Effector CD8-positive, alpha-beta T cell (primary cell): ENCODE measurements at regions not wholly inside any gene's neighbourhood (a gene's known extent, or its start where the extent isn't known, plus 50 kb on each side); places are given as distances from the start of the nearest gene placed in this dataset.

ENCODE experiments used
- DNase-seq: peaks from one replicate; lab custom pipeline; 2025; lab: John Stamatoyannopoulos, UW

DNA sequence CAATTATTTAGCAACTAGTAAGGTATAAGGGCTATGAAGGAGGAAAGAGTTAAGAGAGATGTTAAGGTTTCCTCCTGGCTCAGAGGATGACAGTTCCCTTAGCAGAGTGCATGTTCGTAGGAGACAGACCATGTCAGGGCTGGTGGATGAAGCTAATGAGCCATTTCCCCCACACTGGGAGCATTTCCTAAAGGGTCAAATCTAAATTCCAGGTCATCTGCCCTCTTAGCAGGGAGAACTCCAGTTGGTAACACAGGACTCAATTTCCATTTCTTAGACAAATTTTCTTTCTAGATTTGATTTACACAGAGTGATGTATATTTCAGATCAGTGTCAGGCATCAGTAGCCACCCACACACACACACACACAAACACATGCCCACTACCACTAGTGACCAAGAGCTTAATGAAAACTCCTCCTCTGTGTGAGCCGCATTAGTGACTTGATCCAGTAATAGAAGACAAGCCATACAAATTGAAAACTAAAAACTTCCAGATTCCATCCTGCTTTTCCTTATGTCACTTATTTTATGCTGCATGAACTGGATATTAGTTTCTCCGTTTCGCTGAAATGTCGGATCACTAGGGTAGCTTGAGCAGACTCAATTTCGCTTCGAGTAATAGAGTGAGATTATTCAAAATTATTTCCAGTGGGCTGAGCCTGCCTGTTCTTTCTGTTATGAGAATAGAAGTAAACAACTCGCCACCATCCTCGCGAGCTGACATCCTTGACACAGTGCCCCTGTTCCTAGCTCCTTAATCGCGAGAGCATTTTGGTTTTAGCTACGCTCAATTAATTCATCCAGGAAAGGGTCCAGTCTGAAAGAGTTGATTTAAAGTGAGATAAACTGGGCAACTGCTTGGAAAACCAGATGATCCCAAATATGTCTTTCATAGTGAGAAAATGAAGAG, 582.6 kb downstream of the SOX6 start:
- DNase-seq, result no peak

DNA sequence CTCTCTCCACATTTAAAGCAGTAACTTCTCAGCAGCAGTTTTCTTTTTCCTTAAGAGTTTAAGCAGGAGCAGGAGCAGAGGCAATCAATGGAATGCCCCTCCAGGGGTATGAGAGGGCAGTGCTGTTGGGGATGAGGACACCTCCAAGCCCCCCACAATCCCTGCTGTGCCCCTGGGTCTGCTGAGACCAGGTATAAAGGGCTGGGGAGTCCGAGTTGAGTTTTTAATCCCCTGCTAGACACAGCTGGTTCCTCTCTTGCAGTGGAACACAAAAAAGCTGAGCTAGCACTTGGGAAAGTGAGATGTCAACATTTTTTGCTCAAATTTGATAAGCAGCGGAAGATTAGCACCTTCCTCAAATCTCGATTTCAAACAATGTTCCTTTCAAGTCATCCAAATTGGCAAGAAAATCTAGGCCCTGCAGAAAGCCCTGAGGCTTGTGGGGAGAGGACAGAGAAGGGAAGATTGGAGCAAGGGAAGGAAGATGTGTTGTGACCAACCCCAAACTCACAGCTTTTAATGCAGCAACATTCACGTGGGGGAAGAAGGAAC, 581.9 kb downstream of the SOX6 start:
- no peak for DNase-seq

DNA sequence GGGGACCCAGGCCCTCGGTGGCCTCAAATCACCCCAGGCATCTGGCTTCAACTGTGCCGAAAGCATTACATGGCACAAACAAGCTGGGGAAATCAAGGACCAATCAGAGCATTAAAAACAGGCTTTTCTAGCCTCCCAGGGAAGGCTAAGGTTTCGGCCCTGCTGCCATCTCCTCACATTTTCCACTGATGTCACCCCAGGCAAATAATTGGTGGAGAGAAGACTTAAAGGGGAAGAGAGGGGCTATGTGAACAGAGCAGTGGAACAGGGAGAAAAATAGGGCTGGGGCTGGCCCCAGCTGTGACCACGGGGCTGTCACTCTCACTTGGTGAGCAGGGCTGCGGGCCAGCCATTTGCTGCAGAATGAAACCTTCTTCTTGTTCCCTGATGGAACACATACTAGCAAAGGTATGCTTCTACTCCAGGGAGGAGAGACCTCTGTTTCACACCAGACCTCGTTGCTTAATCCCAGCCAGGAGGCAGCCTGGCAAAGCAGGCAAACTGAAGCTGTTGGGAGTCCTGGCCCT, 581.3 kb downstream of the SOX6 start:
- no peak for DNase-seq

DNA sequence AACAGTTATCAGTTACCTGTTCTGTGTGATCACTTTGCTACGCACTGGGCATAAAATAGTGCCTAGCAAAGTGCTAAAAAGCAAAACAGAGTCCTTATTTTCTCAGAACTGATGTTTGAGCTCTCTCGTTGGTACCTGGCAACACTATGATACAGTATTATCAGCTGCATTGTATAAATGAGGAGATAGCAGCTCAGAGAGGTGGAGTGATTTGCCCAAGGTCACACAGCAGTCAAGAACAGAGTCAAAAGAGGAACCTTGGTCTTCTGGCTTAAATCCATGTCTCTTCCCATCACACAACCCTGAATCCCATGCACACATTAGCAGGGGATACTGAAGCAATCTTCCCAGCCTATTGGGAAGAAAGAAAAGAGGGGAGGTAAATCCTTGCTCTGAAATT, 580.5 kb downstream of the SOX6 start:
- no peak for DNase-seq

DNA sequence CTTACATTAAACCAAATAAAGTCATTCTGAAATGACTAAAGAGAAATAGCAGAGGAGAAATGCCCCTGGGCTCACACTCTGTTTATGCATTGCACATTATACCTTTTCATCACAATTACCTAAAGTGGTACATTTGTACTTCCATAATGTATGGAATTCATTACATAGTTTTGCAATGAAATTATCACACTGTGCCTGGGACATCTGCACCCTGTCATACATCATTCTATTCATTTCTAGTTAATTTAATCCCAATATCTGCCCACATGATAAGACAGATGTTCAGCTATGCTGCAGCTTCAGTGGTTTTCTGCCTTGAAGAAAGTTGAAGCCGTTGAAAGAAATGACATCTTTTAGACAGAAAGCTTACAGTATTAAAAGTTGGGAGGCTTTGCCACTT, 580.0 kb downstream of the SOX6 start:
- DNase-seq, result no peak

DNA sequence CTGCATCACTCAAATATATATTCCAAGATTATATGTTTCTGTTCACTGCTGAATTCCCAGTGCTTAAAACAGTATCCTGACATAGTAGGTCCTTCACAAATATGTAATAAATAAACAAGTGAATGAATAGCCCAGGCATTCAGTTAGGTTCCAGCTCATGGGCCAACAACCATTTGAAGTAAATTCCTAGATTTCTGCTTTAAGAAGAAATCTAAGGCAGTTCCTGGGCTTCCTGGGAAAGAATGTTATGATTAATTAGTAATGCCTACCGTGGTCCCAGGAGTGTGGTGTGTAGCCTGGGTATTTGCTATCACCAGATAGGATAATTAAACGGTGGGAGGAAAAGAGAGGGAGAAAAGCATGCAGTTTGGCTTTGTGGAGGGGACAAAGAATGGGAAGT, 576.8 kb downstream of the SOX6 start:
- DNase-seq, result no peak

DNA sequence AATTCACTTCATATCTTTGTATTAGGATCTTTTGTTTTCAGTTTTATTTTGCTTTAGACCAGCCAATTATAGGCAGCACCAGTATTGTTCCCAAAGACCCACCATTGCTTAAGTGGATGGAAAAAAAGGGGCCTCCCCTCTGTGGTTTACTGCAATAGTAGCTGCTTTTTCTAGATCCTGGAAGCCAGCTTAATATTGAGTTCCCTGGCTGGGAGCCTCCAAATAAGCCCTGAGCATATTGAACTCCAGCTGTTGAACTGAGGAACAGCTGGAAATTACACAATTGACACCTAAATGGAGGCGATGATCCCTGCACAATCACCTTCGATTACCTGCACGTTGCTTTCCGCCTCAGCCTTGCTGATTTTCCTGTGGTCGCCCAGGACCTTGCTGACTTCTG, 576.0 kb downstream of the SOX6 start:
- no peak for DNase-seq

DNA sequence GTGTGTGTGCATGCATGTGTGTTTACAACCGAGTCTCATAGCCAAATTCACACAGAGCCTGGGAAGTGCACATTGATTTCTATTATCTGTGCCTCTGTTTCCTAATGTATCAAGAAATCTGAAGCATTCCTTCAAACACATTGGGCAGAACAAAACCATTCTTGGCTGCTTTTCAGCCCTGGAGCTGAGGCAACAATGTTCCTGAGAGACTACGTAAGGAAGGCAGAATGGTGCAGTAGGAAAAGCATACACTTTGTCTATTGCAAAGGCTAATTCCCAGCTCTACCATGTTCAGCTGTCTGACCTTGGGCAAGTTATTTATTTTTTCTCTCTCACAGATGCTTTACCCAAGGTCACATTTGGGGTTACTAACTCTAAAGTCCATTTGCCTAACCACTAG, 575.5 kb downstream of the SOX6 start:
- DNase-seq, result no peak

DNA sequence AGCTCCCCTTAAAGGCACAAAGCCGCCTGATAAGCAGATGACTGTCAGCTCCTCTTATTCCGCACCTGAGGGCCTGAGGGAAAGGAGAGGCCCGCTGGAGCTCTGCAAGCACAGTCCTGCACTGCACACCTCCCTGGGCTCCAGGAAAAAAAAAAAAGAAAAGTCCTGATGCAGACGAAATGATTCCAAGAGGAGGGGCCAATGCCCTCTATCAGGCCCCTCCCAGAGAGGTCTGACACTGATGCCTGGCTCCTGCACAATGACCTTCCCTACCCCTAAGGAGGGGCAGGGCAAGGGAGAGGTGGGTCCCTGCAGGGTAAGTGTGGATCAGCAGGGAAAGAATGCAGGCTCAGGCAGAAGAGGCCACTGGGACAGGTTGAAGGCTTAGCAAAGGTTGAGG, 572.7 kb downstream of the SOX6 start:
- no peak for DNase-seq

DNA sequence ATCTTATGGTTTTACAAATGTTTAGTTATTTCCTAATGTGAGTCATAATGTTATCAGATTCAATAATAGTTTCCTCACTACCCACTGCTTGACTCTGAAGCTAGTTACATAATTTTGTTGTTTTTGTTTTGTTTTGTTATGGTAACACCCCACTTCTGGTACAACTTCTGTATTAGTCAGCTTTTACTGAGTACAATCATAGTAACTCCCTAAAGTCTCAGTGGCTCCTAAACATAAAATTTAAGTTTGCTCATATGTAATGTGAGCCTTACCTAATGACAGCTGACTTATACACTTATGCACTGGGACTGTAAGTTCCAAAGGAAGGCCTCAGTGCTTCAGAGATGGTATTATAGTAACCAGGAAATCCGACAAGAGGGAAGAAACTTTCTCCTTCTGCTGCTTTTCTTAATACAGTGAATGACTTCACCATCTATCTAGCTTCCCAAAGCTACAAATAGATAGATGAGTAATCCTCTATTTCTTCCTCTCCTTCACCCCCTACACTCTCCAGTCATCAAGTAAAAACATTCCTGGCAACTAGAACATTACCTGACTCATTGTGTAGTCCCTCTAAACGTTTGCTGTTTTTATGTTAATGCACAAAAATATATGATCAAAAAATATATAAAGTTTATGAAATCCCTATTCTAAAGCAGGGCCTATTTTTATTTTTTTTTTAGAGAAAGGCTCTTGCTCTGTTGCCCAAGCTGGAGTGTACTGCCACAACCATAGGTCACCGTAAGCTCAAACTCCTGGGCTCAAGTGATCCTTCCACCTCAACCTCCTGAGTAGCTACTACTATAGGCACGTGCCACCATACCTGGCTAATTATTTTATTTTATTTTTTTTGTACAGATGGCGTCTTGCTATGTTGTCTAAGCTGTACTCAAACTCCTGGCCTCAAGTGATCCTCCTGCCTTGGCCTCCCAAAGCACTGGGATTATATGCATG, 563.0 kb downstream of the SOX6 start:
- no peak for DNase-seq

DNA sequence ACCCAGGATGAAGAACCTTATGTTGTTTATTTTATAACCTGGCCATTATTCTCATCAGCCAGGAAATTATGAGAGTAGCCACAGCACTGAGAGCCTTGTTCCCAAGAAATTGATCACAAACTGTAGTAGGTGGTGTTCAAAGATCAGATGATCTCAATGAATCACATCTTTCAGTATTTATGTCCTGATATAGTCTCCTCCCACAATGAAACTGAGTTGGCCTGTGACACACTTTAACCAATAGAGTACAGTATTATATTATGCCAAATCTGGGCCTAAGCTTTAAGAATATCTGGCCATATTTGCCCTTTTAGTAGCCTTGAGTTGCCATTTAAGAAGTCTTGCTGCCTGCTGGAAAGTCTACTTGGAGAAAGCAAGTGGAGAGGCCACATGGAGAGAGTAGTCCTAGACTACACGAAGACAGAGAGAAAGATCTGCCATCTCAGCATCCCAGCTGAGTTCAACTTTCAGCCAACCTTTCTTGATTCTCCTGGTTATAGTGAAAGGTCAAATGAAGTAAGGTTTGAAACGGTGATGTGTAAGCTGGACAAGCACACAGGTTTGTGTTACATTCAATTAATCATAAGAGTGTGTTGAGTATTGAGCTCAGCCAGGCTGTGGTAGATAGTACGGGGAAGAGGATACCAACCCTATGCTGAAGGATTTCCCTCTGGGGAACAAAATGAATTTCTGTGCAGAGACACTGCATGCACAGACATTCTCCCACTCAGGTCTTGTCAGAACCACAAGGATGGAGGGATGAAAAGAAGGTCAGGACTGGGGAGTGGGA, 561.8 kb downstream of the SOX6 start:
- DNase-seq, result no peak

DNA sequence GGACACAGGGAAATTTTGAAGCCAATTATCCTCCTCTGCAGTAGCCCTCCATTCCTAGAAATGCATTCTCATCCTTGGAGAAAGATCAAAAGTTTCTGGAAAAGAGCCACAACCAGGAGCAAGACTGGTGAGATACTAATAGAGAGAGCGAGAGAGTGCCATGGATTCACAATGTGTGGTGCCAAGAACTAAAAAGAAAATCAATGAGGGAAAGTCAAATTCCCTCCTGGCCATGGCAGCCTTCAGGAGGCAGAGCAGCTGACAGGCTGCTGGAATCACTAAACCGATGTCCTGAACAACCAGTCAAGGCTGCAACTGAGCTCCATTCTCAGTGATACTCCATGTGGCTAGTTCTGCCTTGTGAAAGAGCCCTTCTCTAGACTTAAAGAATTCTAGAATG, 561.0 kb downstream of the SOX6 start:
- no peak for DNase-seq

DNA sequence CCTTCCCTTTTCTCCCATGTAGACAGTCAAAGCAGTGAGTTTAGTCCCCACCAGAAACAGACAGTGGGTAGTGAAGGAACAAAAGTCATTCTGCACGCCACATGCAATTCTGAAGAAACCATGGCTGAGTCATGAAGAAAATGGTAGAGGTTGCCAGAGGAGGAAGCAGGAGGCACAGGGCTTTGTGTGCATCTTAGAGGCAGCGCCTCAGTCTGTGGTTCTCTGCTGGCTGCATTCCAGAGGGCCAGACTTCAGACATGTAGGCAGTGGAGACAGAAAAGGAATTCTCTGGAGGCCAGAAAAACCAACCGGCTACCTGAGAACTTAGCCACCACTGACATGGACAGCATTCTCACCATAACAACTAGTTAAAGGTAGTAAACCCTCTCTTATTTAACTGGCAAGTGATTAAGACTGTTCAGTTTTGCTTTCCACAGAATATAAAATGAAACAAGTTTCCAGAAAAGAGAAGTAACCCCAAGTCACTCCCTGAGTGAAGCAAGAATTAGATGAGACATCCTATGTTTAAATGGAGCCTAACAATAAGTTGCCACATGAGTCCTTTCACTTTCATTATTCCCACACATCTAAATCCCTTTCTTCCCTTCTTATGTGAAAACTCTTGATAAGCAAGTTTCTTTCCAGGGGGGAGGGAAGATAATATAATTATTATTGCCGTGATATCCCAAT, 556.1 kb downstream of the SOX6 start:
- DNase-seq, result no peak

DNA sequence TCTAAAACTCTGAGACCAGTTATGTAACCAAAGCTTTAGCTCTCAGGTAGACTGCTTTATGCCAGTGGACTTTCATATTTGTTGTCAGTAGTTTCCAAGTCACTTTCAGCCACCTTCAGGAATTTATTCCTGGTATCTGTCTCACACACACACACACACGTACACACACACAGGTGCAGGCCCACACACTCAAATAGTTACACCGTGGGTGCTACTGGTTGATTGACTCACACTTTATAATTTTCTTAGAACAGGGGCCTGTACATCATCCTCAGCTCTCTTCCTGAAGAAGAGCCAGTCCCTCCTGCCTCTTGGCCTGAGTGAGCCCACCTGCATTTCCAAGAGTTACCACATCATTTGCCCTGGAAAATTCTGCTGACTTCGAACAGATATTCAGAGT, 555.2 kb downstream of the SOX6 start:
- no peak for DNase-seq

DNA sequence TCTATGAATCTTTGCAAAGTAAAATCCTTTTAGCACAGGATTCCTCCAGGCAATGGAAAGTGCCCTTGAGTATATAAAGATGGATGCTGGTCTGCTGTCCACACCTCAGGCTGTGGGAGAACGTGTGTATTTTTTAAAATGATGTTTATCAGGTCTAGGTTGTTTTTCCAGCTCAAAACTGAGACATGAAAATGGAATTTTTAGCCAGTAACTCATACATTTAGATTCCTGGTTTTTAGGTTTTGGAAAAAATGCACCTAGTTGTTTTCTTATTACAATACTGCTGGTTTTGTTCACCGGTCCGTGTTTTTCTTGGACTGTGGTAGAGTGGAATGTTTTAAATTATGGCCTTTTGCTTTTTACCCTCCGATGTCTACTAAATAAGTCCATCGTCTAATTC, 554.7 kb downstream of the SOX6 start:
- no peak for DNase-seq

DNA sequence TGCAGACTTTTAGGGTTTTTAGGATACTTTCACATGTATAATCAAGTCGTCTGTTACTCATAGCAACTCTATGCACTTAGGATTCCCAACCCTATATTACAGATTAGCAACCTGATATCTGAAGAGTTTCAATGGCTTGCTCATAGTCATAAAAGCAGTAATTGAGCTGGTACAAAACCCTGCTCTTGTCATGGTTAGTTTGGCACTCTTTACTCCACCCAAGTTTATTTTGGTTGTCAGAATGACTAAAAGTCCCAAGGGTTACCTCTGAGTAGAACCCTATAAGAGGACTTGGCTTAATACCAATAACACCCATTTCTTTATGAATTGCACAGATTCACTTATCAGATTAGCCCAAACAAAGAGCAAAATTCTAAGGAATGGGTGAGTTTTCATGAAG, 550.6 kb downstream of the SOX6 start:
- no peak for DNase-seq

DNA sequence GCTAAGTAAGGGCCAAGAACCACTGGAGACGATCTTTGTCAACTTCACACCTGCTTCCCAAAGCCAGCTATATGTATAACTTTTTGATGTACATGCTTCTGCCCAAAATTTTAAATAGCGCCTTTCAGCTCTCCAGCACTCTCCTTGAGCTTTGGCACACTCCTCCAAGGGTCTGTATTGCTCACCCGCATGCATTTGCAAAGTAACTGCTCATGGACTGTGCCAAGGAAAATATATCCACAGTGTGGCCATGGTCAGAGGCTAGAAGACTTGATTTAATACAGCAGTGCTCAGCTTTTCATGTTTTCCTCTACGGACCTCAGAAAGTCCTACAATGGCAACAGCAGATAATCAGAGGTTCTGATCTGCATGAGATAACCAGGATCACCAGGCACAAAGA, 550.1 kb downstream of the SOX6 start:
- DNase-seq, result no peak

DNA sequence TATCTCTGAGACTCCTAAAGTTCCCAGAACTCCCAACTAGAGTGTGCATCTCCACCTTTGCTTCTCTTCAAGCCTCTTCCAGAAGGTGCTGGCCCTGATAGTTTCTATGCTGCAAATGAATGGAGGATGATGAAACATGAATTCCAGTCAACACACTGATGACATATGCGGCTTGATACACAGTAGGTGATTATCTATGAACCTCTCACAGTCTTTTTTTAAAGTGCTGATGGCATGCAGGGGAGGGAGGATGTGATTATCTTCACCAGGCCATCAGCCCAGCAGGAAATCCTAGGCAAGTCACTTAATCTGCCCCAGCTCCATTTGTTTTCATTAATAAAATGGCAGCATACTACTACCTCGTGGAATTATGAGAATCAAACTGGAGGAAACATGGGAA, 548.5 kb downstream of the SOX6 start:
- DNase-seq, result no peak

DNA sequence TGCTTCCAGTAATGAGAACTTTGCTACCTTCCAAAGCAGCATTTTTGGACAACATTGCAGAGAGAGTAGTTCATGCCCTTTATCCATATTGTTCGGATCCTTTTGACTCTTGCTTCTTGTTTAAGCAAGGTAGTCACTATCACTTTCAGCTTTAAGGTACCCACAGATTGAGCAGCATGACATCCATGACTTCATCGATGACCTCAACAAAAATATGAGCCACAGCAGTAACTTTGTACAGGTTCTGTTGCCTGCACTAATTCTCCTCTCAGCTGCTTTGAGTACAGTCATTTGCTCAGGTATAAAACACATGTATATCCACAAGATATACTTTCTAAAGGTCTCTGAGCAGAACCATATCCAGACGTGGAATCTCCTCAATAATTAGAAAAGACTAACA, 546.3 kb downstream of the SOX6 start:
- no peak for DNase-seq

DNA sequence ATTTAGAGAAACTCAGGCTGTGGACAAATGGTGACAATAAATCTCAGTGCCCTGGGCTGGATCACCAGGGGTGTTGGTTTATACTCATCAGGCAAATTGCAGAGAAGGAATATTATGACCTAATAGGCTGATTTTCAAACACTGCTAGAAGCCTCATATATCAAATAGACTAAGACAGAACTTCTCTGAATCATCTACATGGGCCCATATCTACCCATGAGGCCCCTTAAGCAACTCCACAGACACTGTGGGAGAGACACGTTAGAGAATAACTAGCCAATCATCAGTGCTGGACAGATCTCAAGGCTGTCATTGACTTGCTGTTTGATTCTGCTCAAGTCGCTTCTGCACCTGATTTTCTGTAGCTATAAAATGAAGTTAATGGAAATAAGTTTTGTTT, 545.8 kb downstream of the SOX6 start:
- no peak for DNase-seq
